ENCODE measurements at regions not wholly inside any gene's neighbourhood (a gene's known extent, or its start where the extent isn't known, plus 50 kb on each side); places are given as distances from the start of the nearest gene placed in this dataset.

- Histone ChIP-seq H3K4me1 (ENCODE audit: control insufficient read depth, extremely low read depth, insufficient read depth, low read length) (peaks cover 2% of the 10 kb centered on the region), H3K4me3 (replicated peaks in 1 of 4; ENCODE audit: control extremely low read depth in 1 of 4, insufficient read depth in 1 of 4, low read depth in 3 of 4, low read length in 4 of 4) (no peak overlapping the region), H4K20me1 (ENCODE audit: control insufficient read depth, extremely low read depth, insufficient read depth, low read length) (no peaks in the 10 kb centered on the region), H3K79me2 (ENCODE audit: control insufficient read depth, insufficient read depth, low read length) (no peaks in the 10 kb centered on the region), H3K4me2 (ENCODE audit: extremely low read depth, insufficient read depth, low read length) (no peak overlapping the region), H2AFZ (ENCODE audit: low read length) (no peak overlapping the region), H3K27ac (ENCODE audit: insufficient read depth, low read length) (no peak overlapping the region), H3K36me3 (ENCODE audit: control insufficient read depth, insufficient read depth, low read length) (no peaks in the 10 kb centered on the region), H3K9me3 (ENCODE audit: control insufficient read depth, insufficient read depth, low read depth, low read length) (no peaks in the 10 kb centered on the region), H3K27me3 (ENCODE audit: control insufficient read depth, insufficient read depth, low read length) (no peaks in the 10 kb centered on the region), H3K9ac (ENCODE audit: insufficient read depth, low read length) (no peak overlapping the region)
- no peak for TF ChIP-seq EZH2 (IDR thresholded peaks at IDR 0.05; ENCODE audit: low read length, missing control alignments)
- TF ChIP-seq CTCF (conservative IDR thresholded peaks at IDR 0.05 in 1 of 2, IDR thresholded peaks at IDR 0.05 in 1 of 2; ENCODE audit: low read depth in 1 of 2, low read length in 2 of 2): no peak
- DNase-seq (ENCODE audit: low read depth in 2 of 2): no peak
Measured at GRCh38 chr1:177854951-177855350, 114.9 kb downstream of the SEC16B start.

DNA sequence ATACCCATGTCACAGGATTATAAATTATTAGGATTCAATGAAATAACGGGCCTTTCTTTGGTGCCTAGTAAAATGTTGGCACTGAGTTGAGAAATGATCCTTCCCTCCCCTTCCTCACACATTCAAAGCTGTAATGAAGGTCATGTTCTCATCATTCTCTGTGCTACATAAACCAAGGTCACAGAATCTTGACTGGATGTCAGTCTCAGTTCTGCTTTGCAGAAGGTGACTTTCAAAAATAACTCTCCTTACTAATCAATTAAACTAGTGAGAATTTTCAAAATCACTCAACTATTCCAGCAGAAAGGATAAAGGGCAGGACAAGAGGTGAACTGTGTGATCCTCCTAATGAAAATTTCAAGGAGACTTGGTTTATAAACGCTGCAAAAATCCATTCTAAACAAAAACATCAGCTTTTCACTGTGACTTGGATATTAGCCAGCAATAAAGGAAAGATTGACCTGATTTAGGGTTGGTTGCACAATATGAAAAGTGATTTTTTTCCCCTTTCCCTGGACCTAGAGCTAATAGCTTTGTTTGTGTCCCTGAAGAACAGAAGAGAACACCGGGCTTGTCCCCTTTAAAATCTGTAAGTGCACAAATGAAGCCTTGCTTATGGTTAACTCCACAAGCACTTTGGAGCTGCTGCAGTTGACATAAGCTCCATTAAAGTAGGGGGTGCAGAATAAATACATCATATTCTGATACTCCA, 120.1 kb downstream of the SEC16B start:
- Histone ChIP-seq H4K20me1 (ENCODE audit: control insufficient read depth, extremely low read depth, insufficient read depth, low read length) (no peaks in the 10 kb centered on the region), H3K4me3 (replicated peaks in 1 of 4; ENCODE audit: control extremely low read depth in 1 of 4, insufficient read depth in 1 of 4, low read depth in 3 of 4, low read length in 4 of 4) (no peak overlapping the region), H3K27me3 (ENCODE audit: control insufficient read depth, insufficient read depth, low read length) (no peaks in the 10 kb centered on the region), H3K4me1 (ENCODE audit: control insufficient read depth, extremely low read depth, insufficient read depth, low read length) (no peaks in the 10 kb centered on the region), H3K9me3 (ENCODE audit: control insufficient read depth, insufficient read depth, low read depth, low read length) (no peaks in the 10 kb centered on the region), H3K27ac (ENCODE audit: insufficient read depth, low read length) (no peak overlapping the region), H3K4me2 (ENCODE audit: extremely low read depth, insufficient read depth, low read length) (no peak overlapping the region), H2AFZ (ENCODE audit: low read length) (no peak overlapping the region), H3K79me2 (ENCODE audit: control insufficient read depth, insufficient read depth, low read length) (no peaks in the 10 kb centered on the region), H3K36me3 (ENCODE audit: control insufficient read depth, insufficient read depth, low read length) (no peaks in the 10 kb centered on the region), H3K9ac (ENCODE audit: insufficient read depth, low read length) (no peak overlapping the region)
- TF ChIP-seq CTCF (conservative IDR thresholded peaks at IDR 0.05 in 1 of 2, IDR thresholded peaks at IDR 0.05 in 1 of 2; ENCODE audit: low read depth in 1 of 2, low read length in 2 of 2): no peak
- no peak for DNase-seq (ENCODE audit: low read depth in 2 of 2)

- no peaks in the 10 kb centered on the region for H3K4me1 ChIP-seq (ENCODE audit: control insufficient read depth, extremely low read depth, insufficient read depth, low read length)
- no peaks in the 10 kb centered on the region for H3K79me2 ChIP-seq (ENCODE audit: control insufficient read depth, insufficient read depth, low read length)
- no peaks in the 10 kb centered on the region for H4K20me1 ChIP-seq (ENCODE audit: control insufficient read depth, extremely low read depth, insufficient read depth, low read length)
- H3K4me2 ChIP-seq (ENCODE audit: extremely low read depth, insufficient read depth, low read length): no peak overlapping the region
- H3K9me3 ChIP-seq (ENCODE audit: control insufficient read depth, insufficient read depth, low read depth, low read length): no peaks in the 10 kb centered on the region
- no peak overlapping the region for H3K9ac ChIP-seq (ENCODE audit: insufficient read depth, low read length)
- no peak overlapping the region for H3K27ac ChIP-seq (ENCODE audit: insufficient read depth, low read length)
- TF ChIP-seq CTCF (conservative IDR thresholded peaks at IDR 0.05 in 1 of 2, IDR thresholded peaks at IDR 0.05 in 1 of 2; ENCODE audit: low read depth in 1 of 2, low read length in 2 of 2) (no peak), EZH2 (IDR thresholded peaks at IDR 0.05; ENCODE audit: low read length, missing control alignments) (no peak)
- peak; percentile 44 to 81 for DNase-seq (ENCODE audit: low read depth in 2 of 2)
- no peaks in the 10 kb centered on the region for H3K27me3 ChIP-seq (ENCODE audit: control insufficient read depth, insufficient read depth, low read length)
- no peak overlapping the region for H3K4me3 ChIP-seq (replicated peaks in 1 of 4; ENCODE audit: control extremely low read depth in 1 of 4, insufficient read depth in 1 of 4, low read depth in 3 of 4, low read length in 4 of 4)
- H2AFZ ChIP-seq (ENCODE audit: low read length): no peak overlapping the region
- no peaks in the 10 kb centered on the region for H3K36me3 ChIP-seq (ENCODE audit: control insufficient read depth, insufficient read depth, low read length)
Measured at GRCh38 chr1:177849130-177849529, 120.7 kb downstream of the SEC16B start.
